Lower leg skin (tissue), 4 donors: ENCODE measurements at regions not wholly inside any gene's neighbourhood (a gene's known extent, or its start where the extent isn't known, plus 50 kb on each side); places are given as distances from the start of the nearest gene placed in this dataset.

Experiments
- DNase-seq, 2 donors: peaks; one replicate each; pipeline ENCODE4 v3.0.0-alpha.2; 2019; ENCODE audit warnings: low spot score in 2 of 2
- H3K4me3 ChIP-seq: fragments of 200-600 bp; sonication (generic); 2 replicates; pipeline ENCODE4 v1.5.1; 2017; ENCODE audit warnings: mild to moderate bottlenecking, low read depth; ENCODE audit not compliant: poor library complexity, severe bottlenecking
- CTCF ChIP-seq, 3 donors: fragments of 450-650 bp; IDR thresholded peaks; one replicate each; pipeline ENCODE4 v1.5.1; 2016; ENCODE audit warnings: antibody characterized with exemption in 3 of 3, mild to moderate bottlenecking in 3 of 3, moderate library complexity in 2 of 3
- POLR2A ChIP-seq, 2 donors: fragments of 450-650 bp; IDR thresholded peaks; one replicate each; pipeline ENCODE4 v1.6.1; 2016 to 2017; ENCODE audit warnings: antibody characterized with exemption in 2 of 2, mild to moderate bottlenecking in 1 of 2, moderate library complexity in 1 of 2
- WGBS, 2 donors: methylation state at CpG; one replicate each; pipeline ENCODE4 v1.1.5; 2018; 5-methylcytosine and 5-hydroxymethylcytosine counted together
- intact Hi-C: fragments of 100-400 bp; cut with DNase I; formaldehyde crosslinking; loops from one replicate; pipeline ENCODE4 v1.15.0; 2023; ENCODE audit warnings: low total_unique reads

- TF ChIP-seq CTCF (IDR thresholded peaks at IDR 0.05) (no peak), POLR2A (IDR thresholded peaks at IDR 0.05) (no peak)
- no peak for DNase-seq
- WGBS, 2 donors, result 51 to 53% methylated on average over 2 of the region's 2 CpGs
- H3K4me3 ChIP-seq, result no peak overlapping the region
- intact Hi-C loops, result no loop called here
These were observed 645.5 kb downstream of the ADGRL2 start for GRCh38 chr1:82446236-82446635.

- H3K4me3 ChIP-seq, result no peak overlapping the region
- WGBS, 2 donors, result 56 to 66% methylated on average over 3 of the region's 3 CpGs
- intact Hi-C loops, result no loop called here
- TF ChIP-seq POLR2A (IDR thresholded peaks at IDR 0.05), result no peak
- no peak for TF ChIP-seq CTCF (IDR thresholded peaks at IDR 0.05)
- no peak for DNase-seq
These were observed 645.1 kb downstream of the ADGRL2 start for GRCh38 chr1:82445827-82446226.

GRCh38 chr1:82445132-82445531 is 644.4 kb downstream of the ADGRL2 start:
- 51 to 60% methylated on average over 3 of the region's 3 CpGs for WGBS, 2 donors
- no peak for DNase-seq
- intact Hi-C loops, result no loop called here
- no peak for TF ChIP-seq POLR2A (IDR thresholded peaks at IDR 0.05)
- no peak for TF ChIP-seq CTCF (IDR thresholded peaks at IDR 0.05)
- H3K4me3 ChIP-seq, result no peak overlapping the region

GRCh38 chr1:82441402-82441801 is 640.7 kb downstream of the ADGRL2 start:
- WGBS, 2 donors, result 70 to 92% methylated on average over 4 of the region's 4 CpGs
- TF ChIP-seq CTCF (IDR thresholded peaks at IDR 0.05) (no peak), POLR2A (IDR thresholded peaks at IDR 0.05) (no peak)
- intact Hi-C loops, result no loop called here

GRCh38 chr1:82423174-82423815 is 622.6 kb downstream of the ADGRL2 start:
- intact Hi-C loops, result no loop called here
- TF ChIP-seq CTCF (IDR thresholded peaks at IDR 0.05) (no peak), POLR2A (IDR thresholded peaks at IDR 0.05) (no peak)
- DNase-seq, result no peak
- no peak overlapping the region for H3K4me3 ChIP-seq

More at GRCh38 chr1:82441402-82441801, 640.7 kb downstream of the ADGRL2 start:
- no peak overlapping the region for H3K4me3 ChIP-seq
- DNase-seq, result no peak

GRCh38 chr1:82421782-82422181 is 621.0 kb downstream of the ADGRL2 start:
- DNase-seq, result no peak
- no peak overlapping the region for H3K4me3 ChIP-seq
- no peak for TF ChIP-seq POLR2A (IDR thresholded peaks at IDR 0.05)
- TF ChIP-seq CTCF (IDR thresholded peaks at IDR 0.05), result no peak
- intact Hi-C loops, result no loop called here
- WGBS, 2 donors, result 68 to 74% methylated on average over 2 of the region's 2 CpGs
